ENCODE measurements at regions not wholly inside any gene's neighbourhood (a gene's known extent, or its start where the extent isn't known, plus 50 kb on each side); places are given as distances from the start of the nearest gene placed in this dataset.

DNA sequence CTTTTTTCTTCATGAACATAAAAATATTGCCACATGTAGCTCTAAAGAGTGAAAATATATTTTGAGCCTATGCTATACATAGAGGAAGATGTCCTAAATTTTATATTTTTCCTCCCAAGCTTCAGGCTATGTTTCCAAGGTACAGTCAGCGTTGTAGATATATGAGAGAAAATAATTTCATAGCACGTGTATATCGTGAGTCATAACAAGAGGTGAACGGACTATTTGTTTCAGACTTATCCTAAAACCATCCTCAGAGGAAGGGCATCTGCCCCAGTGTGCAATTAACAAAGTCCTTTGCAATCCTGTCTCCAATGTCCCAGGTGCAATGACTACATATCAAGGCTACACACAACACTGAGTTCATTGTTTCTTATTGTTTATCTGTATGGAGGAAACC, 177.3 kb upstream of the ARRDC4 start:
- H3K27ac ChIP-seq = no peak overlapping the region
- no peak for TF ChIP-seq CTCF (conservative IDR thresholded peaks at IDR 0.05)

GRCh38 chr15:97786741-97787140, 173.8 kb upstream of the ARRDC4 start:
- TF ChIP-seq CTCF (conservative IDR thresholded peaks at IDR 0.05) = no peak
- no peak overlapping the region for H3K27ac ChIP-seq

GRCh38 chr15:97790180-97790579, 170.3 kb upstream of the ARRDC4 start:
- no peak overlapping the region for H3K27ac ChIP-seq
- TF ChIP-seq CTCF (conservative IDR thresholded peaks at IDR 0.05) = no peak

DNA sequence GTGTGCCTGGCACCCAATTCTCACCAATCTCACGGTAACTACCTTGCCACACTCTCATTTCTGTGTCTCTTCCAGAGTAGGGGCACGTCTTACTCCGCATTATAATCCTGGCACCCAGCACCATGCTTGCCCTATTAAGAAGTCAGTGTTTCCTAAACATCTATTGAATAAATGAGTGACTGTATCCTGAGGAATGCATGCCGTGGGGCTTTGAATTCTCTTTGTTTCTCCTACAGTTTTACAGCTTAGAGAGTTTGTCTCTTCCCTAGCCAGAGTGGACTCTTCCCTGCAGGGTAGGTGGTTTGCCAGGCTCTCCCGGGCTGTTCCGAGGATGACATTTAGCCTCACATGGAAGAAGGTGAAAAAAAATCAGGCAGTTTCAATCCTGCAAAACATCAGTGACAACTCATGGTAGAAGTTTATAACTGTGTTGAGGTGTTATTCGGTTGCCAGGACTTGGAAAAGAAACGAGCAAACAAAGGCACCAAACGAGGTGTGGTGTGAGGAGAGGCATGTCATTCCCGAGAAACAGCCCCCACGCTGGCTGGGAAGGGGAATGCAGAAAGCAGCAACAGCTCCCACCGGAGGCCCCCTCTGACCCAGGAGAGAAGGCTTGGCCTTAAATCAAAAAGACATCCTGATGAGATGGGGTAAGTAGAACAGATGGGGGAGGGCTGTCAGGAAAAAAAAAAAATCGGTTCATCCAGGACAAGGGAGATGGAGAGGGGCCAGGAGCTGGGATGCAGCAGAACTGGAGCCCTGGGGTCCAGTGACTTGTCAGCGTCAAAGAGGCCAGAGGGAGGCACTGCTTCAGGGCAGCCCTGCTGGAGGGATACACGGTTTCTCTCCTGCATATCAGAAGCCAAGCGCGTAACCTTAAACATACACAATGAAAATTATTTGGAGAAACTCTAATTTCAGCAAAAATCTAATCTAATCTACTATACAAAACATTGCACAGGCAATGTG, 168.4 kb upstream of the ARRDC4 start:
- no peak overlapping the region for H3K27ac ChIP-seq
- TF ChIP-seq CTCF (conservative IDR thresholded peaks at IDR 0.05) = no peak

- H3K27ac ChIP-seq = no peak overlapping the region
- peak; percentile 30 for TF ChIP-seq CTCF (conservative IDR thresholded peaks at IDR 0.05)
These were observed 155.6 kb upstream of the ARRDC4 start for GRCh38 chr15:97804950-97805349.

- no peak for TF ChIP-seq CTCF (conservative IDR thresholded peaks at IDR 0.05)
These were observed 153.7 kb upstream of the ARRDC4 start for GRCh38 chr15:97806766-97807165.

GRCh38 chr15:97815835-97816234, 144.7 kb upstream of the ARRDC4 start:
- no peak overlapping the region for H3K27ac ChIP-seq
- TF ChIP-seq CTCF (conservative IDR thresholded peaks at IDR 0.05) = no peak

More at GRCh38 chr15:97806766-97807165, 153.7 kb upstream of the ARRDC4 start:
- no peak overlapping the region for H3K27ac ChIP-seq
